Bronchial epithelial cell (primary cell): ENCODE measurements at regions not wholly inside any gene's neighbourhood (a gene's known extent, or its start where the extent isn't known, plus 50 kb on each side); places are given as distances from the start of the nearest gene placed in this dataset.
"Not testable (repeated sequence)": the region's sequence is repeated elsewhere in the genome, so short reads cannot be mapped to it uniquely, and the experiment has no call there.

Source experiments
- DNase-seq: peaks from one replicate; pipeline ENCODE4 v3.0.0-alpha.2; 2010; ENCODE audit warnings: low read depth
- FAIRE-seq: peaks from 2 replicates; lab custom pipeline; 2011; peaks lifted over from hg19 to GRCh38; lab: Jason Lieb, UNC
- H3K27me3 ChIP-seq: 2 replicates; pipeline ENCODE4 v1.5.1; 2011; ENCODE audit warnings: low read length; ENCODE audit not compliant: control insufficient read depth, insufficient read depth
- H3K36me3 ChIP-seq: 2 replicates; pipeline ENCODE4 v1.5.1; 2011; ENCODE audit warnings: low read length; ENCODE audit not compliant: control insufficient read depth, insufficient read depth
- H3K4me3 ChIP-seq: 2 replicates; pipeline ENCODE4 v1.5.1; 2011; ENCODE audit warnings: mild to moderate bottlenecking, low read depth, low read length, control low read depth
- CTCF ChIP-seq: IDR thresholded peaks from 2 replicates; pipeline ENCODE4 v1.5.1; 2011; ENCODE audit warnings: mild to moderate bottlenecking, moderate library complexity, low read length, control low read depth, inconsistent platforms; ENCODE audit not compliant: insufficient read depth, severe bottlenecking

GRCh38 chr13:38093425-38093824 lies 223.9 kb upstream of the TRPC4 start:
- TF ChIP-seq CTCF, result no peak
- no peak for FAIRE-seq

GRCh38 chr13:38090913-38091312 lies 221.3 kb upstream of the TRPC4 start:
- H3K4me3 ChIP-seq, result no peak overlapping the region
- H3K36me3 ChIP-seq, result no peaks in the 10 kb centered on the region
- no peak for TF ChIP-seq CTCF
- H3K27me3 ChIP-seq, result no peaks in the 10 kb centered on the region
- no peak for FAIRE-seq
- no peak for DNase-seq

More at GRCh38 chr13:38093425-38093824, 223.9 kb upstream of the TRPC4 start:
- Histone ChIP-seq H3K4me3 (no peak overlapping the region), H3K27me3 (no peaks in the 10 kb centered on the region), H3K36me3 (no peaks in the 10 kb centered on the region)
- DNase-seq, result no peak

- Histone ChIP-seq H3K36me3 (no peaks in the 10 kb centered on the region), H3K27me3 (no peaks in the 10 kb centered on the region), H3K4me3 (no peak overlapping the region)
- DNase-seq (no peak), FAIRE-seq (no peak)
- no peak for TF ChIP-seq CTCF
Measured at GRCh38 chr13:38086721-38087120, 217.1 kb upstream of the TRPC4 start.

GRCh38 chr13:38086013-38086412 lies 216.4 kb upstream of the TRPC4 start:
- FAIRE-seq (no peak), DNase-seq (no peak)
- H3K4me3 ChIP-seq, result no peak overlapping the region
- no peak for TF ChIP-seq CTCF
- no peaks in the 10 kb centered on the region for H3K27me3 ChIP-seq
- no peaks in the 10 kb centered on the region for H3K36me3 ChIP-seq

- H3K27me3 ChIP-seq, result no peaks in the 10 kb centered on the region
- no peak overlapping the region for H3K4me3 ChIP-seq
- FAIRE-seq (no peak), DNase-seq (no peak)
- no peak for TF ChIP-seq CTCF
- no peaks in the 10 kb centered on the region for H3K36me3 ChIP-seq
Measured at GRCh38 chr13:38073931-38074330, 204.4 kb upstream of the TRPC4 start.

- TF ChIP-seq CTCF, result no peak
- DNase-seq, result no peak
- Histone ChIP-seq H3K27me3 (no peaks in the 10 kb centered on the region), H3K4me3 (no peak overlapping the region), H3K36me3 (no peaks in the 10 kb centered on the region)
- FAIRE-seq, result no peak
Measured at GRCh38 chr13:38072696-38073095, 203.1 kb upstream of the TRPC4 start.

- H3K4me3 ChIP-seq, H3K36me3 ChIP-seq, H3K27me3 ChIP-seq, FAIRE-seq, DNase-seq: not testable (repeated sequence)
Measured at GRCh38 chr13:38071340-38071739, 201.8 kb upstream of the TRPC4 start.
